GM18505 (cell line): ENCODE measurements at regions not wholly inside any gene's neighbourhood (a gene's known extent, or its start where the extent isn't known, plus 50 kb on each side); places are given as distances from the start of the nearest gene placed in this dataset.

ENCODE experiments used
- ATAC-seq: cut with Tn5 transposase; IDR thresholded peaks from one replicate; pipeline ENCODE4 v1.9.1; 2021; ENCODE audit not compliant: unreplicated experiment
- POLR2A ChIP-seq: IDR thresholded peaks from 4 replicates; pipeline ENCODE4 v1.6.1; 2011; ENCODE audit warnings: borderline replicate concordance; ENCODE audit not compliant: insufficient read depth, insufficient read length; ENCODE audit errors: extremely low read depth

DNA sequence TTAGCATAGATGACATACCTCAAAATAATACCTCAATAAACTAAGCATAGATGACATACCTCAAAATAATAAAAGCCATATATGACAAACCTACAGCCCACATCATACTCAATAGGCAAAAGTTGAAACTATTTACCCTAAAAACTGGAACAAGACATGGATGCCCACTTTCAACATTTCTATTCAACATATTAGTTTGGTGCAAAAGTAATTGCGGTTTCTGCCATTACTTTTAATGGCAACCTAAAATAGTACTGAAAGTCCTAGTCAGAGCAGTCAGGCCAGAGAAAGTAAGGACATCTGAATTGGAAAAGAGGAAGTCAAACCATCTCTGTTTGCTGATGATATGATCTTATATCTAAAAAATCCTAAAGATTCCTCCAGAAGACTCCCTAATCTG is 250.4 kb downstream of the RAB28 start:
- no peak for TF ChIP-seq POLR2A
- no peak for ATAC-seq

DNA sequence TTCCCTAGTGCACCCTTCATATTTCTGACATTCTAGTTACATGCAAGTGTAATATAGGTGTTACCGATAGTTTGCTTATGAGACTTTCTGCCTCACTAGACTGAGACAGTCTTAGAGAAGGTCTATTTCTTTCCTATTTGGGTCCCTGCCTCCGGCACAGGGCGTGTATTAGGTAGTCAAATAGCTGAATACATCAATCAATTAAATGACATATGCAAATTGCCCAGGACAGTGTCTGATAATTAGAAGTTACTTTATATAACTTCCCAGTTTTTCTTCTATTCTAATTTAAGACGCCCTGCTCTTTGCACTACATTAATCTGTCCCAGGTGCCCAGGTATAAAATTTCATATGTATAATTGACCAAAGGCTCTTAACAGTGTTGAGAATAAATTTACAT is 264.2 kb downstream of the RAB28 start:
- ATAC-seq, result no peak
- no peak for TF ChIP-seq POLR2A

- no peak for ATAC-seq
- TF ChIP-seq POLR2A, result no peak
These were observed 265.7 kb downstream of the RAB28 start for GRCh38 chr4:13218326-13218958.

GRCh38 chr4:13215560-13215959 is 268.6 kb downstream of the RAB28 start:
- ATAC-seq, result no peak
- no peak for TF ChIP-seq POLR2A

DNA sequence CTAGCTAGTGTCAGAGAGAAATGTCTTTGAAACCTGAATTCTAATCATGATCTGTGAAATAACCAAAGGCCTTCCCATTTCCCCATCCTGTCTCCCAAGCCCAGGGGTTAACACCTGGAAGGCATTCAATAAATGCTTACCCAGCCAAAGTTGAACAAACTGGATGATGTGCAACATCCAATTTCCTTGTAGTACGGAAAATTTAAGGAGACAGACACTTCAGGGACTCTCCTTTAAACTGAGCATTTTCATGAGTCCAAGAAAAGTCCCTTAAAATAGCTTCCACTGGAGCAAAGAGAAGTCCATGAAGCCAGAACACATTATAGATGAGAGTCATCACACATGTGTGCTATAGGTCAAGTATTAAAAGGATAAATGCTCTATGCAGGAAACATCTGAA is 271.2 kb downstream of the RAB28 start:
- ATAC-seq, result no peak
- TF ChIP-seq POLR2A, result no peak

DNA sequence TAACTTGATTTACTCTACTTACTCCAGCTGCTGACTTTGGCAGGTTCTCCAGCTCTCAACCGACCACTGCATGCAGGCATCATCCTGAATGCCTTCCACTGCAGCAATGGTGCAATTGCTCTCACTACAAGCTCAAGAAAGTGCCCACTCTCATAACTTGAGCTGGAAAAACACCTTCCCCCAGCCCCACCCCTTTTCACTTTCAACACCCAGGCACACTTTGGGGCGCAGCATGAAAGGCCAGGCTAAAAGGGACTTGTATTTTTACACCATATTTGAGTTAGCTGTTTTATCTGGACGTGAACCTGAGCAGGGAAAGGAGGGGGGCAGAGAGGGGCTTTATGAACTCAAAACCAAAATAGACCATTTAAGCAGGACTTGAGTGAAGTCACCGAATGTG is 274.5 kb downstream of the RAB28 start:
- ATAC-seq, result no peak
- TF ChIP-seq POLR2A, result no peak

GRCh38 chr4:13208558-13209193 is 275.5 kb downstream of the RAB28 start:
- no peak for TF ChIP-seq POLR2A
- ATAC-seq, result no peak

DNA sequence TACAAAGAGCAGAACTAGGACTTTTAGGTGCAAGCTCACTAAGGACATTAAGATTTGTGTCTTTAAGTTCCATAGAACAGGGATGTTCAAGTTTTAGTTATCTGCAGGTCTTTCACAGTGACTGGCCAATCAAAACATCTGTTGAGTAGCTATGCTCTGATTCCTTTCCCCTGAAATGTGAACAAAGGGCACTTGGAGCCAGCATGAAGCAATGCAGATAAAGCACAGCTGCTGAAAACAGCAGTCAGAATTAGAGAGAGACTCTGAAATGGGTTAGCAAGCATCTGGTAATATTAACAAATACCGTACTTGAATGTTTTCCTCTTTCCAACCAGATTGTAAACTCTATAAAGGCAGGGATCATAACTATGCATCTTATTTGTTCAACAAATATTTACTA is 276.9 kb downstream of the RAB28 start:
- ATAC-seq, result no peak
- TF ChIP-seq POLR2A, result no peak

DNA sequence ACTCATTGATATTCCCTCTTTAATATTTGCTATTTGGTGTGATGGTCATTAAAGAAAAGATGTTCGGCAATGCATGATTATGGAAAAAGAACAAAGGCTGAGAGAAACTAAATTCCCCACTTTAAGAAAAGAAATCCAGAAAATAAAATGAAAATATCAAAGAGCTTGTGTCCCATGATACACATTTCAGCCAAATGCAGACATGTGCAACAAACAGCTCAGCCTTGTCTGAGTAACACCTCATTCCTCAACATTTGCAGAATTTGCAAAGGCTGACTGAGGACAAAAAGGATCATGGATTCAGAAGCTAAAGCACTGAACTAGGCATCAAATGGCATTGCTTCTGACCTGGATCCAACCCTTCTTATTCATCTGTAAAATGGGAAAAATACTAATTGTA is 281.0 kb downstream of the RAB28 start:
- TF ChIP-seq POLR2A, result no peak
- ATAC-seq, result no peak

DNA sequence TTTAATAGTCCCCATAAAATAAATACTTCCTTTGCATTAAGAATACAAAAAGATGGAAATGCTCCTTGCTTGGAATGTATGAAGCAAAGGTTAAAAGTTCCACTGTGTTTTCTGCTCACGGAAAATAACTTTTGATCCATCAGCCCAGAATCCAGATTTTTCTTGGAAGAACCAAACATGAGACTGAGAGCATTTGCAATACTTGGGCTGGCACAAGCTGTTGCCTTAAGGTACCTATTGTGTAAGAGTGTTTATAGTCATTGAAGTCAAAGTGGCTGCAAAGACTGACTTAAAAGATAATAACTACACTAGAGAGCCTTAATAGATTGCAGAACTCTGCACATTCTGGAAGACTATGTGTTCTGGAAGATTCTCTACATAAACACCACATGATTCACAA is 281.4 kb downstream of the RAB28 start:
- ATAC-seq, result no peak
- TF ChIP-seq POLR2A, result no peak

DNA sequence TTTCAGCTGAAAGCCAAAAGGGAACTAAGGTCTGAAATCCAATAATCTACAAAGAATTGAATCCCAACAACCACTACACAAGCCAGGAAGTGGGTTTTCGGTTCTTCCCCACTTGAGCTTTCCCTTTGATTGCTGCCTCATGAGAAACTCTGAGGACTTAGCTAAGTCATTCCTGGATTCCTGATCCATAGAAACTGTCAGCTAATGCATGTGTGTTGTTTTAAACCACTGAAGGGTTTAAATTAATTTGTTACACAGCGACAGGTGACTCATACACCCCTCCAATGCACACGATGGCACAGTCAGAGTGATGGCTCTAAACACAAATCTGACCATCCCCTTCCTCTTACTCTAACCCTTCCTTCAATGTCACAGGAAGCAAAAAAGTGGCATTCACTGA is 282.9 kb downstream of the RAB28 start:
- no peak for ATAC-seq
- no peak for TF ChIP-seq POLR2A

DNA sequence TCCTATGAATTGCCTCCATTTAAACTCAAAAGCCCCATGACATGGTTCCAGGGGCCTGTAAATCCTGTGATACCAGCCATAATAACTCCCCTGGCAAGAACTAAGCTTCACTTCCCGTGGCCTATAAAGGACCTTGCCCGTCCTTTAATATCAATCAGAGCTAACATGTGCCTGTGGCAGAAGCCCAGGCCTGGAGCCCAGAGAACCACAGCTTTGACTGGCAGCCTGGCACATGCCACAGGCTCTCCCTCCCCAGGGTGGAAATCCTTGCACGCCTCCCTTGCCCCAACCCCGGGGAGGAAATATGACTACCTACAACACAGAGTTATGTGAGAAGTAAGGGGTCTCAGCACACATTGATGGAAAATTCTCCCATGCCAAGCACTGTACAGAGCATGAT is 287.4 kb downstream of the RAB28 start:
- ATAC-seq, result no peak
- no peak for TF ChIP-seq POLR2A

GRCh38 chr4:13193662-13194061 is 290.5 kb downstream of the RAB28 start:
- TF ChIP-seq POLR2A, result no peak
- ATAC-seq, result no peak

- ATAC-seq, result no peak
- TF ChIP-seq POLR2A, result no peak
These were observed 293.9 kb downstream of the RAB28 start for GRCh38 chr4:13190093-13190721.
